PC-9 (cell line): ENCODE measurements at regions not wholly inside any gene's neighbourhood (a gene's known extent, or its start where the extent isn't known, plus 50 kb on each side); places are given as distances from the start of the nearest gene placed in this dataset.
A peak's percentile ranks its signal among the peaks of the same experiment; 100 is the strongest.

Source experiments
- BruUV-seq: library from RNA; stranded (reverse); fragments of 400-500 nt; replicated peaks from 2 replicates; lab custom pipeline; 2021; lab: Mats Ljungman, UMichigan
- CTCF ChIA-PET: fragments of 300-600 bp; sonication (Branson Sonifier 250); formaldehyde crosslinking; loops from one replicate; lab custom pipeline; 2022; ENCODE audit warnings: antibody characterized with exemption; lab: Charles Lee
- POLR2A ChIA-PET: fragments of 300-600 bp; sonication (Branson Sonifier 250); formaldehyde crosslinking; loops from one replicate; lab custom pipeline; 2022; ENCODE audit warnings: antibody characterized with exemption; ENCODE audit not compliant: unreplicated experiment; lab: Charles Lee
- DNase-seq, 2 experiments: peaks; one replicate each; pipeline versions ENCODE4 v3.0.0 to v3.0.0-alpha.2; 2015 to 2022; ENCODE audit warnings: mixed read lengths in 1 of 2
- H2AFZ ChIP-seq: fragments of 200-600 bp; sonication (generic); 2 replicates; pipeline ENCODE4 v1.8.1; 2017; ENCODE audit warnings: antibody characterized with exemption
- H3F3A ChIP-seq: fragments of 200-600 bp; sonication (generic); 2 replicates; pipeline ENCODE4 v1.8.1; 2017; ENCODE audit warnings: antibody characterized with exemption, mild to moderate bottlenecking, low read depth; ENCODE audit not compliant: insufficient read depth
- H3K27ac ChIP-seq: fragments of 200-600 bp; sonication (generic); 2 replicates; pipeline ENCODE4 v1.6.1; 2016; ENCODE audit warnings: mixed run types
- H3K27me3 ChIP-seq: fragments of 200-600 bp; sonication (generic); 2 replicates; pipeline ENCODE4 v1.6.1; 2016; ENCODE audit warnings: low read depth, mixed run types; ENCODE audit not compliant: insufficient read depth
- H3K36me3 ChIP-seq: fragments of 200-600 bp; sonication (generic); 2 replicates; pipeline ENCODE4 v1.6.1; 2016; ENCODE audit warnings: low read depth, mixed run types
- H3K4me1 ChIP-seq: fragments of 200-600 bp; sonication (generic); replicated peaks from 2 replicates; pipeline ENCODE4 v1.6.1; 2016; ENCODE audit warnings: mixed run types; ENCODE audit not compliant: insufficient read depth
- H3K4me2 ChIP-seq: fragments of 200-600 bp; sonication (generic); 2 replicates; pipeline ENCODE4 v1.6.1; 2017; ENCODE audit warnings: mixed run types
- H3K4me3 ChIP-seq: fragments of 200-600 bp; sonication (generic); 2 replicates; pipeline ENCODE4 v1.6.1; 2016; ENCODE audit warnings: mixed run types
- H3K79me2 ChIP-seq: fragments of 200-600 bp; sonication (generic); 2 replicates; pipeline ENCODE4 v1.6.1; 2017; ENCODE audit warnings: low read depth, mixed run types
- H3K9me2 ChIP-seq: fragments of 200-600 bp; sonication (generic); 2 replicates; pipeline ENCODE4 v1.8.1; 2017; ENCODE audit warnings: mild to moderate bottlenecking; ENCODE audit not compliant: insufficient read depth
- H3K9me3 ChIP-seq: fragments of 200-600 bp; sonication (generic); 2 replicates; pipeline ENCODE4 v1.8.1; 2016; ENCODE audit warnings: low read depth; ENCODE audit not compliant: insufficient read depth
- H4K20me1 ChIP-seq: fragments of 200-600 bp; sonication (generic); 2 replicates; pipeline ENCODE4 v1.8.1; 2017; ENCODE audit not compliant: insufficient read depth
- EZH2 ChIP-seq: fragments of 200-600 bp; sonication (generic); IDR thresholded peaks from 2 replicates; pipeline ENCODE4 v1.8.0; 2017; ENCODE audit warnings: antibody characterized with exemption, low read depth
- intact Hi-C: fragments of 100-400 bp; cut with micrococcal nuclease; formaldehyde crosslinking; loops from one replicate; pipeline ENCODE4 v1.10.0; 2022; ENCODE audit not compliant: unreplicated experiment
- TF ChIP-seq, protein P1 (sequence below): fragments of 200-600 bp; sonication (generic); conservative IDR thresholded peaks from 2 replicates; pipeline ENCODE4 v1.6.1; 2017; ENCODE audit warnings: mixed run types, antibody characterized with exemption, mild to moderate bottlenecking, moderate library complexity

DNA sequence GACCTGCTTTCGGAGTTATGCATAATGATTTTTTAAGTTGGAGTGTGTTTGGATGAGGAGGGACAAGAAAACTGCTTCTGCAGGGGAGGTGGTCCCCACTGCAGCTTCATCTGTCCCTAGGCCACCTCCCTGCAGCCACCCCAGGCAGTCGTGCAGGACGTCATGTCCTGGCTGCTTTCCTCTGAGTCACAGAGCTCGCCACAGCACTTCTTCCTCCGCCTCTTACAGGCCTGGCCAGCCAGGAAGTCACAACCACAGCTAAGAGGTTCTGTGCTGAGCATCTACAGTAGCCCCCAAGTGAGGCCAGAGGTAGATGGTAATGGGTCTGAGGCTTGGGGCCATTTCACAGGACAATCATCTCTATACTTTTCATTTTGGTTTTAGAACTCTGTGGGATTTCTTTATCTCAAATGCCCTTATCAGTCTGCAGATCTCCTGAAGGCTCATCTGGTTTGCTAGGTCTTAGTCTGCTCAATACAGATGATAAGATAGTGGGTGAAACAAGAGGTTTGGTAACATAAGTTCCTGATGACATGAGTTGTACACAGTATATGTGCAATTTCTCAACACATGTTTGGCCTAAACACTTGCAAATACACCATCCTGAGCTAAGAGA is 106.4 kb downstream of the ARF6 start:
- Histone ChIP-seq H3K79me2 (peaks cover 13% of the 10 kb centered on the region), H3K36me3 (no peaks in the 10 kb centered on the region), H3K4me1 (peaks cover 58% of the 10 kb centered on the region), H3K27me3 (no peaks in the 10 kb centered on the region), H2AFZ (no peak overlapping the region), H3K4me3 (peak overlapping the region; percentile 51; the same call in 1 of the 2 replicates), H4K20me1 (no peaks in the 10 kb centered on the region), H3K4me2 (peak overlapping the region; percentile 96), H3K27ac (peak overlapping the region; percentile 95), H3K9me3 (no peaks in the 10 kb centered on the region), H3K9me2 (no peaks in the 10 kb centered on the region), H3F3A (peaks cover 44% of the 10 kb centered on the region)
- no TSS peak for BruUV-seq
- peak; percentile 76 to 81 for DNase-seq
- ChIA-PET POLR2A (interaction anchor here (0.6 to 1.1 kb wide), 7 partner anchors 12 to 1987 kb away, joined by 3 to 7 read pairs (median 5); no protein-coding TSS in a partner anchor), CTCF (interaction anchor here (0.6 to 0.9 kb wide), 4 partner anchors 44 to 138 kb away, joined by 3 to 4 read pairs (median 3); no protein-coding TSS in a partner anchor)
- TF ChIP-seq EZH2, result no peak
- TF ChIP-seq, protein P1, sequence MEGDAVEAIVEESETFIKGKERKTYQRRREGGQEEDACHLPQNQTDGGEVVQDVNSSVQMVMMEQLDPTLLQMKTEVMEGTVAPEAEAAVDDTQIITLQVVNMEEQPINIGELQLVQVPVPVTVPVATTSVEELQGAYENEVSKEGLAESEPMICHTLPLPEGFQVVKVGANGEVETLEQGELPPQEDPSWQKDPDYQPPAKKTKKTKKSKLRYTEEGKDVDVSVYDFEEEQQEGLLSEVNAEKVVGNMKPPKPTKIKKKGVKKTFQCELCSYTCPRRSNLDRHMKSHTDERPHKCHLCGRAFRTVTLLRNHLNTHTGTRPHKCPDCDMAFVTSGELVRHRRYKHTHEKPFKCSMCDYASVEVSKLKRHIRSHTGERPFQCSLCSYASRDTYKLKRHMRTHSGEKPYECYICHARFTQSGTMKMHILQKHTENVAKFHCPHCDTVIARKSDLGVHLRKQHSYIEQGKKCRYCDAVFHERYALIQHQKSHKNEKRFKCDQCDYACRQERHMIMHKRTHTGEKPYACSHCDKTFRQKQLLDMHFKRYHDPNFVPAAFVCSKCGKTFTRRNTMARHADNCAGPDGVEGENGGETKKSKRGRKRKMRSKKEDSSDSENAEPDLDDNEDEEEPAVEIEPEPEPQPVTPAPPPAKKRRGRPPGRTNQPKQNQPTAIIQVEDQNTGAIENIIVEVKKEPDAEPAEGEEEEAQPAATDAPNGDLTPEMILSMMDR, result no peak
- intact Hi-C loops, result no loop called here

DNA sequence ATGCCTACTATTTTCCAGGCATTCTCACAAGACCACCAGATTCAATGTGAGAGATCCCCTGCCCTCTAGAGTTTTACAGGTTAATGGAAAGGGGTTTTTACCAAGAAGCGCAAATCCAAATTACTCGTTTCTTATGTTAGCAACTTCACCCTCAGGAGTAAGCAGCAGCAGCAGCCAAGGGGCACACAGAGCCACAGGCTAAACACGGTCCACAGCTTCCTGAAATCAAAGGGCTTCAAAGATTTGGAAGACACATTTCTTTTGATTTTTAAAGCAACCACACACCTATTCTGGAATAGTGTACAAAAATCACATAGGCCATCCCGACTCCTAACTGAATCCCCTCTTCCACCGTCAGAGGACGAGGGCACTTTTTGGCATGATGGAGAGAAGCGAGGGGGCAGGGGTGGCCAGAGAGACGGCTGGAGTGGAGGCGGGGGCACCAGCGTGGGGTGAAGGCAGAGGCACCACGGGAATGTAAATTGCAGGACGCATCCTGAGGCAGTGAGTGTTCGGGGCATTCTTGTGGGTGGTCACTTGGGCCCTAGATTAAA is 107.0 kb downstream of the ARF6 start:
- no TSS peak for BruUV-seq
- H3F3A ChIP-seq, result peaks cover 44% of the 10 kb centered on the region
- ChIA-PET POLR2A (interaction anchor here (0.6 to 1.1 kb wide), 4 partner anchors 25 to 92 kb away, joined by 5 to 7 read pairs (median 6); no protein-coding TSS in a partner anchor), CTCF (interaction anchor here (0.6 to 0.9 kb wide), 5 partner anchors 44 to 139 kb away, joined by 3 to 4 read pairs (median 3); no protein-coding TSS in a partner anchor)
- TF ChIP-seq, protein P1, result no peak
- H3K4me1 ChIP-seq, result peaks cover 64% of the 10 kb centered on the region
- H3K27me3 ChIP-seq, result no peaks in the 10 kb centered on the region
- no peaks in the 10 kb centered on the region for H3K36me3 ChIP-seq
- peak overlapping the region; percentile 51 for H3K4me3 ChIP-seq
- no peaks in the 10 kb centered on the region for H4K20me1 ChIP-seq
- H3K79me2 ChIP-seq, result peaks cover 15% of the 10 kb centered on the region
- no peaks in the 10 kb centered on the region for H3K9me3 ChIP-seq
- peak overlapping the region; percentile 95 for H3K27ac ChIP-seq
- H2AFZ ChIP-seq, result no peak overlapping the region
- DNase-seq, result no peak
- no peaks in the 10 kb centered on the region for H3K9me2 ChIP-seq
- peak overlapping the region; percentile 96 for H3K4me2 ChIP-seq
- intact Hi-C loops, result loop anchor here (2.0 to 5.0 kb wide), 3 partner anchors 49 to 532 kb away; partner anchors contain the start of gene MAP4K5

DNA sequence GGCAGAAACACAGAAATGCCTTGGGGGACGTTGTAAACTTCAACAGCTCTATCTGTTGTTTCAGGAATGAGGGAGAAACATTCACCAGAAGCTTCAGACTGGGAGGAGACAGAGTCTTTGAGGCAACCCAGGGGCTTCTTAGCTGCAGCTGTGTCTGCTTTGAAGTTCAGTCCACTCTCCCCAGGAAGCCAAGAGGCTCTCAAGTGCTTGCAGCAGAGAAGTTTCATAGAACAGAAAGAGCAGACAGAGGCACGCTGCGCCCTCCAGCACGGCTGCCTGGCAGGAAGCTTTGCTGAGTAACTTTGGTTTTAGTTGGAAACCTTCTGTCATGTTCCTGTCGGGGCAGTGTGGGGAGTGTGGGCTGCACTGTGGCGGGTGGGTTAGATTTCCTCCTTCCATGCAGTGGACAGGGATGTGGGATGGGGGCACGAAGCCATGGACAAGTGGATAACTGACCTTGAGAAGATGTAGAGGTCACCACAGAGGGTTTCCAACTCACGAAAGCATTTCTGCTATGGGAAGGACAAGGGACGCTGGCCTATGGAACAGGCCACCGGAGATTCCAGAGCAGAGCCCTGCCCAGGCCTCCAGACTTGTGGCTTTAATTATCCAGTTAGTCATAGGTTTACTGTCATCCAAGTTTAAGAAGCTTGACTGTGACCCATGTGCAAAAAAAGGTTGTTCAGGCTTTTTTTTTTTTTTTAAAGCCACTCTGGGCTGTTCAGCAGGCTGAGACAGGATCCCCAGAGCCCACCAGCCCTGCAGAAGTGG is 107.7 kb downstream of the ARF6 start:
- POLR2A ChIA-PET, result interaction anchor here (0.6 to 1.2 kb wide), 5 partner anchors 13 to 736 kb away, joined by 4 to 14 read pairs (median 5); no protein-coding TSS in a partner anchor
- H3K9me3 ChIP-seq, result no peaks in the 10 kb centered on the region

More for the DNA sequence above, 107.7 kb downstream of the ARF6 start:
- Histone ChIP-seq H3K27ac (peak overlapping the region; percentile 95), H3K4me1 (peaks cover 66% of the 10 kb centered on the region), H3K27me3 (no peaks in the 10 kb centered on the region), H3K79me2 (peaks cover 15% of the 10 kb centered on the region), H3F3A (peaks cover 44% of the 10 kb centered on the region), H3K4me3 (peak overlapping the region; percentile 51), H3K9me2 (no peaks in the 10 kb centered on the region), H4K20me1 (no peaks in the 10 kb centered on the region), H3K36me3 (no peaks in the 10 kb centered on the region), H3K4me2 (peak overlapping the region; percentile 96), H2AFZ (peak overlapping the region; percentile 14; the same call in 1 of the 2 replicates)
- TF ChIP-seq, protein P1, result no peak
- no peak for TF ChIP-seq EZH2
- BruUV-seq, result TSS peak; percentile 3
- intact Hi-C loops, result loop anchor here (1.0 to 5.0 kb wide), 10 partner anchors 25 to 532 kb away; partner anchors contain the start of genes ARF6 and MAP4K5
- CTCF ChIA-PET, result interaction anchor here (0.6 to 1.7 kb wide), 7 partner anchors 28 to 139 kb away, joined by 3 to 6 read pairs (median 3); no protein-coding TSS in a partner anchor
- peak in 1 of 2 experiments; percentile 93 for DNase-seq
